ENCODE measurements at regions not wholly inside any gene's neighbourhood (a gene's known extent, or its start where the extent isn't known, plus 50 kb on each side); places are given as distances from the start of the nearest gene placed in this dataset.

DNA sequence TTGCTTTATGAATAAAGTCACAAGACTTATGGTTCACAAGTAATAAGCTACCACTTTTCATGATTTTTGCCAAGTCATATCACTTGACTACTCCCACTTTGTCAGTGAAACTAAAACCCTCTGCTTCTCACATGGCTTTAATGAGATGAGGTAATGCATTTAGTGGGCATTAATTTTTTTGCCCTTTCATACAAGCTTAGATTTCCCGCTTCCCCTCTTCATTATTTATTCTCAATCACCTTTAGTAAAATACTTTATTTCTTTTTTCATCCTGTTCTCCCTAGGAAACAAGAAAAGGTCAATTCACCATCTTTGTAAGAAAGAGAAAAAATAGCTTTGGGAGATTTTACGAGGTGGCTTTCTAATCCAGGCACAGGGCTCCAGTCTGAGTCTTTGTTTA, 109.6 kb upstream of the STARD3NL start:
- DNase-seq (ENCODE audit: low spot score) = no peak
- in situ Hi-C loops (cut with HindIII; ENCODE audit: low sequenced_read_pairs) = no loop called here

GRCh38 chr7:38069052-38069451, 109.0 kb upstream of the STARD3NL start:
- in situ Hi-C loops (cut with HindIII; ENCODE audit: low sequenced_read_pairs) = no loop called here
- DNase-seq (ENCODE audit: low spot score) = no peak

DNA sequence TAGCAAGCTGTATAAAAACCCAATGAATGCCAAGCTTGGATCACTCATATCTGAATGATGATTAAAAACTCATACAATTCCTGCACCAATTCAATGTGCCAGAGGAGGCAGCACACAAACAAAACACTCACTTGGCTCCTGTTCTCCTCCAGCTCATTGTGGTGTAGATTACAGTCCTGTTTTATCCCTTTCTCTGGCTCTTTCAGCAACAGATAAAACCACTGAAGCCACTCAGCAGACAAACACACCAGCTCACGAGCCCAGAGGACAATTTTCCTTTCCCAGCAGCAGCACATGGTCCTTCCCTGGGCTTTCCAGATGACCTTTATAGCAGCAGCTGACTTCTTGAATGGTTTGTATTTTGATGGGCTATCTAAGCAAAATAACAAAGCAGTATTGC, 107.3 kb upstream of the STARD3NL start:
- in situ Hi-C loops (cut with HindIII; ENCODE audit: low sequenced_read_pairs) = no loop called here
- DNase-seq (ENCODE audit: low spot score) = peak; percentile 11

- in situ Hi-C loops (cut with HindIII; ENCODE audit: low sequenced_read_pairs) = no loop called here
- no peak for DNase-seq (ENCODE audit: low spot score)
Observed at GRCh38 chr7:38086857-38087256, 91.2 kb upstream of the STARD3NL start.

- no peak for DNase-seq (ENCODE audit: low spot score)
- in situ Hi-C loops (cut with HindIII; ENCODE audit: low sequenced_read_pairs) = no loop called here
Observed at GRCh38 chr7:38102507-38102906, 75.5 kb upstream of the STARD3NL start.

GRCh38 chr7:38105874-38106483, 72.1 kb upstream of the STARD3NL start:
- in situ Hi-C loops (cut with HindIII; ENCODE audit: low sequenced_read_pairs) = no loop called here
- DNase-seq (ENCODE audit: low spot score) = peak; percentile 73

- peak; percentile 75 for DNase-seq (ENCODE audit: low spot score)
- in situ Hi-C loops (cut with HindIII; ENCODE audit: low sequenced_read_pairs) = no loop called here
Observed at GRCh38 chr7:38107486-38107893, 70.6 kb upstream of the STARD3NL start.

DNA sequence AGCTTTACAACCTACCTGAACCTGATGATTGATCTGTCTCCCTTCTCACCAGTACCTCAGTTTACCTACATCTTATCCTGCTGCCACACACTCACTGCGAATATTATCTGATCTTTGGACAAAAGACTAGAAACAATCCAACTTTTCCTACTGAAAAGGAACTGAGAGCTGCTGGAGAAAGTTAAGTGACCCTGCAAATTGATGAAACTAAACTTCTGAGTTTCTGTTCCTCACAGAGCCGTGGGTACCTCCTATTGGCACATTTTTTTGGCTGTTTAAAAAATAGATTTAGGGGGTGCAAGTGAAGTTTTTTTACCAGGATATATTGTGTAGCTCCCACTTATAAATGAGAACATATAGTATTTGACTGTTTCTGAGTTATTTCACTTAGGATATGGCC, 66.0 kb upstream of the STARD3NL start:
- DNase-seq (ENCODE audit: low spot score) = no peak
- in situ Hi-C loops (cut with HindIII; ENCODE audit: low sequenced_read_pairs) = no loop called here

DNA sequence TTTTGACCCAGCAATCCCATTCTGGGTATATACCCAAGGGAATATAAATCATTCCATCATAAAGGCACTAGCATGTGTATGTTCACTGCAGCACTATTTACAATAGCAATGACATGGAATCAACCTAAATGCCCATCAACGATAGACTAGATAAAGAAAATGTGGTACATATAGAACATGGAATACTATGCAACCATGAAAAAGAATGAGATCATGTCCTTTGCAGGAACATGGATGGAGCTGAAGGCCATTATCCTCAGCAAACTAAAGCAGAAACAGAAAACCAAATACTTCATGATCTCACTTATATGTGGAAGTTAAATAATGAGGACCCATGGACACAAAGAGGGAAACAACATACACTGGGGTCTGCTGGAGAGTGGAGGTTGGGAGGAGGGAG, 58.0 kb upstream of the STARD3NL start:
- in situ Hi-C loops (cut with HindIII; ENCODE audit: low sequenced_read_pairs) = no loop called here
- DNase-seq (ENCODE audit: low spot score) = no peak

DNA sequence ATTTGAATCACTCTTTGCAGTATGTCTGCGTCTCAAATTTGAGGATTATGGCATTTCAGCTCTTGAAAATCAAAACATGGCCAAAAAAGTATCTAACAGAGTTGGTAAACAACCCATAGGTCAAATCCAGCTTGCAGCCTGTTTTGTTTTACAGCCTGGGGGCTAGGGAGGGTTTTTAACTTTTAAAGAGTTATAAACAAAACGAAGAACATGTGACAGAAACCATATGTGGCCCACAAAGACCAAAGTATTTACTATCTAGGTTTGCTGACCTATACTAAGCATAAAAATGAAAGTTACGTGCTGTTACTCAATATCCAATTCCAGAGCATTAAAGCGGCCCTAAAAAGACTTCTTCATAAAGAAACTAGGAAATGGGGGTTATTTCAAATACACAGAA, 55.5 kb upstream of the STARD3NL start:
- in situ Hi-C loops (cut with HindIII; ENCODE audit: low sequenced_read_pairs) = no loop called here
- DNase-seq (ENCODE audit: low spot score) = no peak

GRCh38 chr7:38123494-38123893, 54.6 kb upstream of the STARD3NL start:
- in situ Hi-C loops (cut with HindIII; ENCODE audit: low sequenced_read_pairs) = no loop called here

GRCh38 chr7:38127216-38128207, 50.5 kb upstream of the STARD3NL start:
- in situ Hi-C loops (cut with HindIII; ENCODE audit: low sequenced_read_pairs) = no loop called here
- DNase-seq (ENCODE audit: low spot score) = no peak

More at GRCh38 chr7:38123494-38123893, 54.6 kb upstream of the STARD3NL start:
- no peak for DNase-seq (ENCODE audit: low spot score)
